GM19324 (cell line): ENCODE measurements at regions not wholly inside any gene's neighbourhood (a gene's known extent, or its start where the extent isn't known, plus 50 kb on each side); places are given as distances from the start of the nearest gene placed in this dataset.
"Not testable (repeated sequence)": the region's sequence is repeated elsewhere in the genome, so short reads cannot be mapped to it uniquely, and the experiment has no call there.

Experiments
- ATAC-seq: cut with Tn5 transposase; IDR thresholded peaks from one replicate; pipeline ENCODE4 v1.9.1; 2021; ENCODE audit warnings: mild to moderate bottlenecking, moderate library complexity; ENCODE audit not compliant: unreplicated experiment, low FRiP score

GRCh38 chr2:118744682-118745181, 102.7 kb downstream of the EN1 start:
- ATAC-seq = not testable (repeated sequence)

DNA sequence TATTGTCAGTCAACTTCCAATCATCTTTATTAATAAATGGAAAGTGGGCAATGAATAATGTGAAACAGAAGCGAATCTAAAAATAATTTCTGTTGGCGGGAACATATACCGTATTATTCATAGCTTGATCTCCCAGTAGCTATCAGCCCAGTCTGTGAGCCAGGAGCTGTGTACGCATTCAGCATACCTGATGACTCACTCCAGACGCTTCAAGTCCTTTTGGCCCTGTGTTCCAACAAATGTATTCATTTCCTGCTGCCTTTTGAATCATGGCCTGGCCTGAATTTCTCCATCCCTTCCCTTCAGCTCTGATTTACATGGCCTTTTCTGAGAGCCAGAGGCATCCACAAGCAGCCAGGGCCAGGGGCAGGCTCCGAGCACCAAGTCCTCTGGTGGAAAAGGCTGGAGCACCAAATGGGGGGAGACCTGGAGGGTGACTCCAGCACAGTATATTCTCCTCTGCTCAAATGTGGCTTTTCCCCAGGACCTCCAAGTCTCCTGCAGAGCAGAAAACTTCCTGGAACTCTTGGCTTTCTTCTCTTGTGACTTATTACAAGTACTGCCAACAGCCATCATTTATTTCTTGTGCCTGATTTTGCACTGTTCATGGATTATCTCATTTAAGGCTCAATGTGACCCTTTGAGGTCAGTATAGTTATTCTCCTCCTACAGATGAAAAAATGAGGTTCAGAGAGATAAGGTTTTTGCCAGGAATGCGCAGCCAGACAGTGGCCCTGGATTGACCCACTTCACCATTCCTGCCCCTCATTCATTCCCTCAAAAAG, 108.7 kb downstream of the EN1 start:
- no peak for ATAC-seq

DNA sequence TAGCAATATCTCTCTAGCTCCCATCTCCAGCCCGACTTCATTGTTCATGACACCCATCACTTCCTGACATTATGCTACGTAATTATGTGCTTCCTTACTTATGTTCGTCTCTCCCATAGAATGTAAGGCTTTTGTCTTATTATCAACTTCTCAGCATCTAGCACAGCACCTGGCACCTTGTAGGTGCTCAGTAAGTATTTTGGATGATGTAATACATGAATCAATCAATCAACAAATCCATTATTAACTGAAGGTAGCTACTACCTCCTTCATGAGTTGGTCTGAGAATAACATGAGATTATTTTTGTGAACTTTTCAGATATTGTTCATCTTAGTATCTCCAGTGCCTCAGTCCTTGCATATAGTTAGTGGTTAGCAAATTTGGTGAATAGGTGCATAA, 109.3 kb downstream of the EN1 start:
- ATAC-seq = no peak

- no peak for ATAC-seq
Observed at GRCh38 chr2:118737684-118738083, 109.8 kb downstream of the EN1 start.

- no peak for ATAC-seq
Observed at GRCh38 chr2:118732432-118732831, 115.0 kb downstream of the EN1 start.

DNA sequence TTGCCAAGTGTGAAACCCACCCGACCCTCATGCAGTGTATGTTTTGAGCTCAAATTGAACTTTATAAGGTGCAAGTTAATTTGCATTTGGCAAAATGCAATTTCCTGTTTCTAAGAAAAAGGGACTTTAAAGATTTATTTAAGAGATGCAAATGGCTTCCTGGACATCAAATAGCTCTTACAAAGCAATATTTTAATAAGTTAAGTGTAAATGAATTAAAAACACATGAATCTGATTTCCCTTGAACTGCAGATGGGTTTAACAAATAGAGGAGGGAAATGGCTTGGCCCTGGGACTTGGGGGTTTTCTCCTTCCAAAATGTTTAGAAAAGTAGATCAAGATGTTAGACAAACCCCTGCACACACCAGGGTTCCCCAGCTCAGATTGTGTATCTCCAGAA, 116.0 kb downstream of the EN1 start:
- no peak for ATAC-seq

GRCh38 chr2:118730405-118730804, 117.0 kb downstream of the EN1 start:
- no peak for ATAC-seq

DNA sequence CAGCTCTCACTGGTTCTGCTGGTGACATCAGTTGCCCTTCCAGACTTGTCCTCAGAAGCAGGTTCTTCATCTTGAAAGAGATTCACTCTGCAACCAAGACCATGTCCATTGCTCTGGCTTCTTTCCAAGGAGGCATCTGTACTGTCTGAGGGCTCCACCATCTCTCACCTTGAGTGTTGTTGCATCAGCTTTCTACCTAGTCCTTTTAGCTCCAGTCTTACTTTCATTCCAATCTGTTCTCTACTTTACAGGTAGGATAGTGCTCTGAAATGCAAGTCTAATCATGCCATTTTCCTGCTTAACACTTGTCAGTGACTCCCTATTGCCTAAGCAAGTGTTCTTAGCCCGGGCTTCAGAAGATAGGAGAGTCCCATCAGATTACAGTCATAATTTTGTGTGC, 117.7 kb downstream of the EN1 start:
- no peak for ATAC-seq

GRCh38 chr2:118728984-118729383, 118.5 kb downstream of the EN1 start:
- ATAC-seq = no peak

DNA sequence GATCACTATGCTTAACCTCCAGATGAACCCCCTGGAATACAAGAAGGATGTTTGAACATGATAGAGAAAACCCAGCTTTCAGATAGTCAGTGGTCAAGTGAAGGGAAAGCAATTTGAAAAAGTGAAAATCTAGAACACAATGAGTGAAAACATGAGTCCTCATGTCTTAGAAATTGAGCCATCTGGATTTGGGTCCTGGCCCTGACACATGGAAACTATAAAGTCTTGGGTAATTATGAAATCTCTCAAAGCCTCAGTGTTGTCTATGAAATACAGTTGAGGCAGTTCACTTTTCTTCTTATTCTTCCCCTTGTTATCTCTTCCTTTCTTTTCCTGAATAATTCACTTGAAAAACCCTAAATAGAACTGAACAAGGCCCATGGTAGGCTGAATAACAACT, 120.6 kb downstream of the EN1 start:
- no peak for ATAC-seq

DNA sequence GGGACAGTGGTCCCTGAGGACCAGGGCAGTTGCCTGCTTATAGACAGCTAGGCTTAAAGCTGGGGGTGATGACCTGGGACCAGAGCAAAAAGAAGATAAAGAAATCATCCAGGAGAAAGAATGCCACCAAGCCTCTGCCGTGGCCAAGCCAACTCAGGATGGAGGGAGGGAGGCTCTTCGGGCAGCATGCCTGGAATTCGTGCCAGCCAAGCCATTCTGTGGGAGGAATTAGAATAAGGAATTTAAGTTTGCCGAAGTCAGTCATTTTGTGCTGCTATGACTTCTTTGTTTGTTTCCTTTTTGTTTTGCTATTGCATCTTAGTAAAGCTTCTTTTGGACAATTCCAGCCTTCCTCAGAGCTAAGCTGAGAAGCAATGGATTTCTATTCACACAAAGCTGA, 124.1 kb downstream of the EN1 start:
- ATAC-seq = no peak

- no peak for ATAC-seq
Observed at GRCh38 chr2:118722976-118723375, 124.5 kb downstream of the EN1 start.

DNA sequence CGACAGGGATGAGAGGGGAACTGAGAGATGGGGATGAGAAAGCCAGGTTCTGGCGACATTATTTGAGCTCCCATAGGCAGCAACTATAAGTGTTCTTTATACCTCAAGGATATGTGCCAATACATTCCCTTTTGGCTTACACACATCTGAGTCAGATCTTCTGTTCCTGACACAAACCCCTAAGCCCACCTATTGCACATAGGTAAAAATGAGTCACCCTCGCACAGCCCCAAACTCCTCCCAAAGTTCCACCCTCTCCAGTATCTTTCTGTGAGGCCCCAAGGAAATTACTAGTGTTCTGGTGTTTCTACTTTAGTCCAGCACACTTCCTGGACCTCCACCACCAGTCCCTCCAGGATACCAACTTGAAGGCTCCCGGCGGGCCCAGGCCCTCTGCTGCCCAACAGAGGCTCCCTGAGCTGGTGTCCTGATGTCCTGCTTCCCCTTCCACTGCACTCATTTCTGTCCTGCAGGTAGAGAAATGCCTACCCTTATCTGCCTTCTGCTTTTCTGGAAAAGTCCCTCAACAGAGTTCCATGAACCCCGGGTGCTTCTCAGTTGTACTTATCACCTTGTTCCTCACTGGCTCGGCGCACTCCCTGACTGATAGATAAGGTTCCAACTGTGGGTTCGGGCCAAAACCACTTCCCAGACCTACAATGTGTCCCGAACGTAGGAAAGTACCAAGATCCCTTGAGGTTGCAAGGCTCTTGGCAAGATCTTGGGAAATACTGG, 125.5 kb downstream of the EN1 start:
- ATAC-seq = no peak

- no peak for ATAC-seq
Observed at GRCh38 chr2:118720866-118721265, 126.6 kb downstream of the EN1 start.

DNA sequence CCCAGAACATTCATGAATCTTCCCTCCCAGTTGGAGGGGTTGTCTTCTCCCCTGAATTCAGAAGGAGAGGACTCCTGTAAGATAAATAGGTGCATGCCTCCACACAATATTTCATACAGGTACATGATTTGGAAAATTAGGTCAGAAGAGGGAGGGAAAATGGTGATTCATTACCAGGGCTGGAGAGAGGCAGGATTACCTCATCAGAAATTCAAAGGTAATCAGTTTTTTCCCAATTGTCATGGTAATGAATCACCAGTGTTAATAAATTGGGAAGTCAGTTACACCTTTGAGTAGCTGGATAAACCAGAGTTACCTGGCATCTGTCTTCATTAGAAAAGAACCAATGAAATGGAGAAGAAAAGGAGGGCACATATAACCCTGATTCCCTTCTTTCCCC, 128.5 kb downstream of the EN1 start:
- ATAC-seq = no peak

- no peak for ATAC-seq
Observed at GRCh38 chr2:118716102-118716501, 131.3 kb downstream of the EN1 start.

DNA sequence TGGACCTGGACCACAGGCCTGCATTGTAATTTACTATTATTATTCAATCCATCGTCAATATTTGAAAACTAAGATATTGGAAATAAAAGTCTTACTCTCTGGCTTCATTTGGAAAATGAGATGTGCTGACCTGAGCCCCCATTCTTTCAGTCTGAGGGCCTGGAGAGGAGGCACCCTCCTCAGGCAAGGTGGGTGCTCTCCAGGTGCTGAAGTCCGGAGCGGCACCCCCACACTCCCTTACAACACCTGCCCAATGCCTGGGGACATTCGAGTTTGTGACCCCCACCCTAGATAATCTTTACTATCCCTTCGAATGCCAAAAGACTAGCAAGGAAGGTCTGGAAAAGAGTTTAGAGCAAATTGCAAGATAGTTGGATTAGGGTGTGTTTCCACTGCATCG, 133.3 kb downstream of the EN1 start:
- ATAC-seq = no peak

GRCh38 chr2:118711603-118712002, 135.8 kb downstream of the EN1 start:
- no peak for ATAC-seq

DNA sequence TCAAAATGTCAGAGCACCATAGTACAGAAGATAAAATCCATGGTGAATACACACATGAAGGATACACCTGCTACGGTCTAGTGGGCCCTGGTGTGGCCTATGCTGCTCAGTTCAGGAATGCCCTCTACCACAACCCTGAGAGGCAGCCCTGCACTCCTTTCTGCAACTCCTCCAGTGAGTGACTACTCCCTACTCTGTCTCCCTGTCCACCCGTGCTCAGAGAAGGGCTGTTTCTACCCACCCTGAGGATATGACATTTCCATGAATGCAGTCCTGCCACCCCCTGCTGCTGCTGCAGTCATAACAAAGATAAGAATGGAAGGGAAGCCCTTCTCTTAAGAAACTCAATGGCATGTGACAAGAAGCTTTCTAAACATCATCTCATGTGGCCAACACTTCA, 137.0 kb downstream of the EN1 start:
- no peak for ATAC-seq

DNA sequence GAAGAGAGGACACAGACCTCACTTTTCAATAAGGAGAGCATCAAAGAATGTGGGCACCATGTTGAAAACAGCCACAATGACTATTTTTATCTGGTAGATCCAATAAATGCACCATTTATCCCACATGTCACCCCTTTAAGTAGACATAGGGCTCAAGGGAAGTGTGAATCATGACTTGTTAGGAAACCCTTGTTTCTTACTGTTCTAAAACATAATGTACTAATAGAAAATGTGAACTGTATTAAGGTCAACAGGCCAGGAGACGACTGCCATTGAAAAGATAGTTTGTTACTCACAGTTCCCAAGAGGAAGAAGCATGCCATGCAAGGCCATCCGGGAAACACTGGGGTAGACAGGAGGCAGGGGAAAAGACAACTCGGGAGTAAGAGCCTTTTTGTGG, 137.7 kb downstream of the EN1 start:
- no peak for ATAC-seq

GRCh38 chr2:118706844-118707243, 140.6 kb downstream of the EN1 start:
- no peak for ATAC-seq

- no peak for ATAC-seq
Observed at GRCh38 chr2:118706371-118706770, 141.1 kb downstream of the EN1 start.
